Mesendoderm (in vitro differentiated cells): ENCODE measurements at regions not wholly inside any gene's neighbourhood (a gene's known extent, or its start where the extent isn't known, plus 50 kb on each side); places are given as distances from the start of the nearest gene placed in this dataset.

Experiments
- DNase-seq: peaks from one replicate; pipeline ENCODE4 v3.0.0; 2013
- H2AK5ac ChIP-seq: 2 replicates; pipeline ENCODE4 v1.6.1; 2013; ENCODE audit warnings: low read length, inconsistent platforms
- H2BK120ac ChIP-seq: 2 replicates; pipeline ENCODE4 v1.6.1; 2013; ENCODE audit warnings: low read depth, mild to moderate bottlenecking, low read length, moderate library complexity, mixed read lengths
- H2BK15ac ChIP-seq: replicated peaks from 2 replicates; pipeline ENCODE4 v1.6.1; 2013; ENCODE audit warnings: low read depth, mild to moderate bottlenecking, moderate library complexity
- H2BK5ac ChIP-seq: 2 replicates; pipeline ENCODE4 v1.6.1; 2013; ENCODE audit warnings: low read length, inconsistent platforms
- H3K18ac ChIP-seq: 2 replicates; pipeline ENCODE4 v1.6.1; 2013; ENCODE audit warnings: mild to moderate bottlenecking, low read length, mixed read lengths
- H3K23ac ChIP-seq: one replicate; pipeline ENCODE4 v1.6.1; 2013; ENCODE audit warnings: low read length
- H3K27ac ChIP-seq: 2 replicates; pipeline ENCODE4 v1.5.1; 2013; ENCODE audit warnings: low read depth, mild to moderate bottlenecking, inconsistent platforms, low read length, moderate library complexity
- H3K27me3 ChIP-seq: 2 replicates; pipeline ENCODE4 v1.6.1; 2013; ENCODE audit warnings: low read length, control low read depth, mild to moderate bottlenecking, inconsistent platforms; ENCODE audit not compliant: insufficient read depth, poor library complexity
- H3K36me3 ChIP-seq: 2 replicates; pipeline ENCODE4 v1.6.1; 2013; ENCODE audit warnings: low read length, inconsistent platforms; ENCODE audit not compliant: control insufficient read depth, insufficient read depth
- H3K4ac ChIP-seq: one replicate; pipeline ENCODE4 v1.6.1; 2013; ENCODE audit warnings: low read depth, mild to moderate bottlenecking, low read length, moderate library complexity
- H3K4me1 ChIP-seq: 2 replicates; pipeline ENCODE4 v1.6.1; 2013; ENCODE audit warnings: low read depth, low read length, inconsistent platforms; ENCODE audit not compliant: control insufficient read depth
- H3K4me2 ChIP-seq: 2 replicates; pipeline ENCODE4 v1.6.1; 2013; ENCODE audit warnings: low read length
- H3K4me3 ChIP-seq: 2 replicates; pipeline ENCODE4 v1.5.1; 2013; ENCODE audit warnings: mild to moderate bottlenecking, low read length
- H3K56ac ChIP-seq: one replicate; pipeline ENCODE4 v1.6.1; 2013; ENCODE audit warnings: low read length
- H3K79me1 ChIP-seq: 2 replicates; pipeline ENCODE4 v1.6.1; 2013; ENCODE audit warnings: low read length, inconsistent platforms
- H3K79me2 ChIP-seq: 2 replicates; pipeline ENCODE4 v1.6.1; 2013; ENCODE audit warnings: mild to moderate bottlenecking, low read length; ENCODE audit not compliant: control insufficient read depth, insufficient read depth
- H3K9ac ChIP-seq: 2 replicates; pipeline ENCODE4 v1.6.1; 2013; ENCODE audit warnings: low read length, inconsistent platforms
- H4K5ac ChIP-seq: one replicate; pipeline ENCODE4 v1.6.1; 2013; ENCODE audit warnings: low read length
- H4K8ac ChIP-seq: one replicate; pipeline ENCODE4 v1.6.1; 2013; ENCODE audit warnings: low read depth, mild to moderate bottlenecking, control low read depth, low read length, moderate library complexity
- WGBS: extraction: QIAGEN DNeasy Blood & Tissue Kit; methylation state at CpG from one replicate; pipeline ENCODE4 v1.1.7; 2013; ENCODE audit warnings: low lambda C conversion rate, missing lambda C conversion rate; ENCODE audit not compliant: insufficient coverage; ENCODE audit errors: extremely low coverage; 5-methylcytosine and 5-hydroxymethylcytosine counted together

- no peak overlapping the region for H3K4me2 ChIP-seq
- peaks cover 3% of the 10 kb centered on the region for H3K4me1 ChIP-seq
- no peaks in the 10 kb centered on the region for H3K36me3 ChIP-seq
- H2BK5ac ChIP-seq = no peak overlapping the region
- no peak overlapping the region for H3K27ac ChIP-seq
- H3K4ac ChIP-seq = no peak overlapping the region
- no peak for DNase-seq
- H3K4me3 ChIP-seq = no peak overlapping the region
- no peaks in the 10 kb centered on the region for H3K27me3 ChIP-seq
- no peak overlapping the region for H4K5ac ChIP-seq
- no peak overlapping the region for H3K56ac ChIP-seq
- no peak overlapping the region for H2AK5ac ChIP-seq
- no peak overlapping the region for H2BK120ac ChIP-seq
- WGBS = no CpG with 5 or more reads among the region's 1 CpG
- no peaks in the 10 kb centered on the region for H3K79me2 ChIP-seq
- no peak overlapping the region for H2BK15ac ChIP-seq
- no peak overlapping the region for H3K18ac ChIP-seq
- no peak overlapping the region for H3K23ac ChIP-seq
- no peak overlapping the region for H4K8ac ChIP-seq
- H3K9ac ChIP-seq = no peak overlapping the region
- H3K79me1 ChIP-seq = no peaks in the 10 kb centered on the region
Observed at GRCh38 chr13:73218181-73218580, 159.4 kb downstream of the KLF5 start.

GRCh38 chr13:73216381-73216831 is 157.6 kb downstream of the KLF5 start:
- Histone ChIP-seq H3K36me3 (no peaks in the 10 kb centered on the region), H2BK5ac (no peak overlapping the region), H2BK120ac (no peak overlapping the region), H3K4me1 (no peaks in the 10 kb centered on the region), H3K4ac (no peak overlapping the region), H3K18ac (no peak overlapping the region), H2BK15ac (no peak overlapping the region), H3K79me2 (no peaks in the 10 kb centered on the region), H4K8ac (no peak overlapping the region), H3K9ac (no peak overlapping the region), H3K23ac (no peak overlapping the region), H3K27ac (no peak overlapping the region), H3K56ac (no peak overlapping the region), H4K5ac (no peak overlapping the region), H3K79me1 (no peaks in the 10 kb centered on the region), H3K4me3 (no peak overlapping the region), H3K4me2 (no peak overlapping the region), H2AK5ac (no peak overlapping the region), H3K27me3 (no peaks in the 10 kb centered on the region)
- DNase-seq = no peak
- no CpG with 5 or more reads among the region's 5 CpGs for WGBS

GRCh38 chr13:73215823-73216222 is 157.0 kb downstream of the KLF5 start:
- Histone ChIP-seq H3K4ac (no peak overlapping the region), H2BK15ac (no peak overlapping the region), H2AK5ac (no peak overlapping the region), H3K27ac (no peak overlapping the region), H3K4me3 (no peak overlapping the region), H3K79me1 (no peaks in the 10 kb centered on the region), H4K5ac (no peak overlapping the region), H4K8ac (no peak overlapping the region), H3K9ac (no peak overlapping the region), H3K36me3 (no peaks in the 10 kb centered on the region), H3K23ac (no peak overlapping the region), H2BK5ac (no peak overlapping the region), H3K18ac (no peak overlapping the region), H3K79me2 (no peaks in the 10 kb centered on the region), H3K4me2 (no peak overlapping the region), H3K27me3 (no peaks in the 10 kb centered on the region), H3K56ac (no peak overlapping the region), H3K4me1 (no peaks in the 10 kb centered on the region), H2BK120ac (no peak overlapping the region)
- no CpG with 5 or more reads among the region's 6 CpGs for WGBS
- DNase-seq = peak; percentile 17

DNA sequence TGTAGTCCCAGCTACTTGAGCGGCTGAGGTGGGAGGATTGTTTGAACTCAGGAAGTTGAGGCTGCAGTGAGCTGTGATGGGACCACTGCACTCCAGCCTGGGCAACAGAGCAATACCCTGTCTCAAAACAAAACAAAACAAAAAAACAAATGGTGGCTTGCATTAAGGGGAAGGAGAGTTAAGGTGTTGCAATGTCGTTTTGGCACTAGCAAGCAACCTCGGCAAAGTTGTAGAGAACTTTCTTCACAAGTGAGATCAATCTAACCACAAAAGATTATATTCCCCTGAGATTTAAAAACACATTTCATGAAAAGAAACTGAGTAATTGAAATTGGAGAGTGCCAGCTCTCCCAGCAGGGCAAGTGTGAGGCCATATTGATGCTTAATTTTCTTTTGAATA is 153.7 kb downstream of the KLF5 start:
- Histone ChIP-seq H2BK15ac (no peak overlapping the region), H3K4me1 (no peaks in the 10 kb centered on the region), H2BK120ac (no peak overlapping the region), H3K56ac (no peak overlapping the region), H3K4ac (no peak overlapping the region), H3K4me3 (no peak overlapping the region), H3K4me2 (no peak overlapping the region), H3K23ac (no peak overlapping the region), H3K27me3 (no peaks in the 10 kb centered on the region), H3K79me1 (no peaks in the 10 kb centered on the region), H3K27ac (no peak overlapping the region), H3K36me3 (no peaks in the 10 kb centered on the region), H3K79me2 (no peaks in the 10 kb centered on the region), H3K18ac (no peak overlapping the region), H2BK5ac (no peak overlapping the region), H3K9ac (no peak overlapping the region), H4K8ac (no peak overlapping the region), H4K5ac (no peak overlapping the region), H2AK5ac (no peak overlapping the region)
- DNase-seq = no peak
- no CpG with 5 or more reads among the region's 3 CpGs for WGBS

DNA sequence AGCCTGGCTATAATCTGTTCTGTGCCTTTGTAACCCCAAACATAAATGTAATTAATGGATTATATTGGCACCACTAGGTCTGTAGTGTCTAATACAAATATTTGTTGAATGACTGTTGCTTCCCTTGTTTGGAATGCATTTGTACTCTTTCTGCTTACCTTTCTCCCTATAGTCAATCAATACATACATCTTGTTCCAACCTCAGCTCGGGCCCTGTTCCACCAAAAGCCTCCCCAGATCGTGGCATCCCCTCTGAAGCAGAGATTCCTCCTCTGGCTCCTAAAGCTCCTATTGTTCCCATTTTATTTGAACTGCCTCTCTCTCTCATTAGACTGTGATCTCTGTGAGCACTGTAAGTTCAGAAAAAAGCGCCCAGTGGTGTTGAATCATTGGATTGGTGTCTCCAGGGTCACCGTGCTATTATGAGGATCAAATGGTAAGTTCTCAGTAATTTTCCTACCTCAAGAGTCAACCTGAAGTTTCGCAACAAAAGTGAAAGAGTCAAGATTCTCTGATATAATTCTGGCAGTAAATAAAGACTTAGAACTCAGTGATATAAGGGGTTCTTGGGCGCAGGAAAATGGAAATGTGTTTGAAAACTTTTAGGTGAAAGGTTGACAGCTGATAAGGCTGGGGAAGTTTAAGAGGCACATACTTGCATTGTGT is 151.5 kb downstream of the KLF5 start:
- no peak overlapping the region for H3K56ac ChIP-seq
- no peak overlapping the region for H3K27ac ChIP-seq
- H3K4me3 ChIP-seq = no peak overlapping the region
- no peaks in the 10 kb centered on the region for H3K27me3 ChIP-seq
- H3K23ac ChIP-seq = no peak overlapping the region
- WGBS = no CpG with 5 or more reads among the region's 6 CpGs
- H4K8ac ChIP-seq = no peak overlapping the region
- no peak overlapping the region for H3K4me2 ChIP-seq
- H3K9ac ChIP-seq = no peak overlapping the region
- no peak overlapping the region for H3K18ac ChIP-seq
- H2BK5ac ChIP-seq = no peak overlapping the region
- DNase-seq = no peak
- H2BK15ac ChIP-seq = no peak overlapping the region
- H2BK120ac ChIP-seq = no peak overlapping the region
- no peak overlapping the region for H2AK5ac ChIP-seq
- no peaks in the 10 kb centered on the region for H3K79me2 ChIP-seq
- H3K4ac ChIP-seq = no peak overlapping the region
- H4K5ac ChIP-seq = no peak overlapping the region
- no peaks in the 10 kb centered on the region for H3K4me1 ChIP-seq
- H3K79me1 ChIP-seq = no peaks in the 10 kb centered on the region
- no peaks in the 10 kb centered on the region for H3K36me3 ChIP-seq

- no peaks in the 10 kb centered on the region for H3K79me1 ChIP-seq
- H2BK5ac ChIP-seq = no peak overlapping the region
- H3K4me3 ChIP-seq = no peak overlapping the region
- no peak overlapping the region for H3K9ac ChIP-seq
- H3K27ac ChIP-seq = no peak overlapping the region
- H2AK5ac ChIP-seq = no peak overlapping the region
- no peaks in the 10 kb centered on the region for H3K79me2 ChIP-seq
- H3K36me3 ChIP-seq = no peaks in the 10 kb centered on the region
- H3K4ac ChIP-seq = no peak overlapping the region
- H3K4me1 ChIP-seq = no peaks in the 10 kb centered on the region
- no peaks in the 10 kb centered on the region for H3K27me3 ChIP-seq
- no peak overlapping the region for H4K5ac ChIP-seq
- no peak overlapping the region for H2BK15ac ChIP-seq
- no peak overlapping the region for H2BK120ac ChIP-seq
- no peak overlapping the region for H3K4me2 ChIP-seq
- no peak overlapping the region for H3K23ac ChIP-seq
- H4K8ac ChIP-seq = no peak overlapping the region
- no peak for DNase-seq
- WGBS = no CpG with 5 or more reads among the region's 5 CpGs
- no peak overlapping the region for H3K18ac ChIP-seq
- H3K56ac ChIP-seq = no peak overlapping the region
Observed at GRCh38 chr13:73204952-73205351, 146.1 kb downstream of the KLF5 start.
